Neuronal stem cell (in vitro differentiated cells): ENCODE measurements at regions not wholly inside any gene's neighbourhood (a gene's known extent, or its start where the extent isn't known, plus 50 kb on each side); places are given as distances from the start of the nearest gene placed in this dataset.
A peak's percentile ranks its signal among the peaks of the same experiment; 100 is the strongest.

Source experiments
- DNase-seq: peaks from one replicate; pipeline ENCODE4 v3.0.0-alpha.2; 2013; ENCODE audit warnings: low spot score
- H2AFZ ChIP-seq: one replicate; pipeline ENCODE4 v1.6.1; 2013; ENCODE audit warnings: mild to moderate bottlenecking, low read length, inconsistent platforms
- H2AK5ac ChIP-seq: 2 replicates; pipeline ENCODE4 v1.6.1; 2013; ENCODE audit warnings: low read depth, mild to moderate bottlenecking, inconsistent platforms, low read length, moderate library complexity, mixed read lengths
- H2BK120ac ChIP-seq: 2 replicates; pipeline ENCODE4 v1.6.1; 2013; ENCODE audit warnings: low read depth, mild to moderate bottlenecking, inconsistent platforms, low read length, moderate library complexity, mixed read lengths
- H2BK12ac ChIP-seq: one replicate; pipeline ENCODE4 v1.6.1; 2013; ENCODE audit warnings: low read length, inconsistent platforms
- H2BK15ac ChIP-seq: 2 replicates; pipeline ENCODE4 v1.6.1; 2013; ENCODE audit warnings: mild to moderate bottlenecking, low read length, inconsistent platforms, mixed read lengths
- H2BK5ac ChIP-seq: one replicate; pipeline ENCODE4 v1.6.1; 2013; ENCODE audit warnings: inconsistent platforms, mild to moderate bottlenecking, low read length, moderate library complexity
- H3K14ac ChIP-seq: one replicate; pipeline ENCODE4 v1.6.1; 2013; ENCODE audit warnings: low read length, inconsistent platforms
- H3K18ac ChIP-seq: 2 replicates; pipeline ENCODE4 v1.6.1; 2013; ENCODE audit warnings: low read length, inconsistent platforms
- H3K23ac ChIP-seq: 2 replicates; pipeline ENCODE4 v1.6.1; 2013; ENCODE audit warnings: low read depth, mild to moderate bottlenecking, mixed read lengths, low read length, inconsistent platforms; ENCODE audit not compliant: poor library complexity
- H3K27ac ChIP-seq: replicated peaks from 3 replicates; pipeline ENCODE4 v1.5.1; 2013; ENCODE audit warnings: low read length, inconsistent platforms
- H3K27me3 ChIP-seq, 3 experiments: 2 replicates each; pipeline ENCODE4 v1.6.1; 2013; ENCODE audit warnings: low read length in 3 of 3, mild to moderate bottlenecking in 2 of 3, inconsistent platforms in 1 of 3, low read depth in 1 of 3, mixed read lengths in 1 of 3, moderate library complexity in 1 of 3; ENCODE audit not compliant: control insufficient read depth in 3 of 3, insufficient read depth in 3 of 3
- H3K36me3 ChIP-seq, 2 donors: replicated peaks in 1 of 2; 2 replicates each; pipeline ENCODE4 v1.6.1; 2013; ENCODE audit warnings: low read length in 2 of 2; ENCODE audit not compliant: control insufficient read depth in 2 of 2, insufficient read depth in 2 of 2
- H3K4ac ChIP-seq: 2 replicates; pipeline ENCODE4 v1.6.1; 2013; ENCODE audit warnings: inconsistent platforms, mild to moderate bottlenecking, low read length, moderate library complexity
- H3K4me1 ChIP-seq, 2 donors: 1 replicate in 1 of 2; 2 replicates in 1 of 2; pipeline ENCODE4 v1.6.1; 2013; ENCODE audit warnings: low read length in 2 of 2, low read depth in 1 of 2; ENCODE audit not compliant: control insufficient read depth in 2 of 2, insufficient read depth in 1 of 2
- H3K4me2 ChIP-seq: one replicate; pipeline ENCODE4 v1.6.1; 2013; ENCODE audit warnings: mild to moderate bottlenecking, low read length, inconsistent platforms; ENCODE audit not compliant: insufficient read depth, poor library complexity, severe bottlenecking
- H3K4me3 ChIP-seq, 2 donors: 2 replicates each; pipeline ENCODE4 v1.5.1; 2013; ENCODE audit warnings: low read length in 2 of 2, mild to moderate bottlenecking in 2 of 2, inconsistent platforms in 1 of 2, moderate library complexity in 1 of 2
- H3K79me1 ChIP-seq: one replicate; pipeline ENCODE4 v1.6.1; 2013; ENCODE audit warnings: low read depth, mild to moderate bottlenecking, inconsistent platforms, low read length, moderate library complexity
- H3K9ac ChIP-seq: one replicate; pipeline ENCODE4 v1.6.1; 2013; ENCODE audit warnings: mild to moderate bottlenecking, low read depth, low read length, inconsistent platforms; ENCODE audit not compliant: poor library complexity
- H3K9me3 ChIP-seq, 2 donors: replicated peaks in 1 of 2; 2 replicates each; pipeline versions ENCODE3 to v1.6.1; 2013; ENCODE audit warnings: low read length in 2 of 2, mild to moderate bottlenecking in 2 of 2, inconsistent platforms in 1 of 2, low read depth in 1 of 2, mixed read lengths in 1 of 2, moderate library complexity in 1 of 2; ENCODE audit not compliant: control insufficient read depth in 2 of 2, insufficient read depth in 1 of 2
- H4K8ac ChIP-seq: one replicate; pipeline ENCODE4 v1.6.1; 2013; ENCODE audit warnings: low read depth, mild to moderate bottlenecking, inconsistent platforms, low read length, moderate library complexity
- H4K91ac ChIP-seq: one replicate; pipeline ENCODE4 v1.6.1; 2013; ENCODE audit warnings: low read length, low read depth, mild to moderate bottlenecking, inconsistent platforms; ENCODE audit not compliant: poor library complexity
- WGBS, 2 donors: extraction: QIAGEN DNeasy Blood & Tissue Kit; methylation state at CpG; one replicate each; pipeline ENCODE4 v1.1.7; 2013; ENCODE audit warnings: missing lambda C conversion rate in 2 of 2, mixed read lengths in 1 of 2; ENCODE audit not compliant: insufficient read length in 2 of 2, insufficient replicate concordance in 1 of 2; ENCODE audit errors: extremely low coverage in 2 of 2; 5-methylcytosine and 5-hydroxymethylcytosine counted together

GRCh38 chr11:27574342-27574741, 67.8 kb upstream of the LIN7C start:
- no peak for DNase-seq
- Histone ChIP-seq H4K91ac (no peak overlapping the region), H3K23ac (no peak overlapping the region), H3K9ac (no peak overlapping the region), H3K4me2 (no peak overlapping the region), H3K27ac (no peak overlapping the region), H3K4me1 (peaks cover 2 to 13% of the 10 kb centered on the region in 2 donors), H3K4me3 (no peak overlapping the region), H3K27me3 (no peaks in the 10 kb centered on the region), H2AK5ac (no peak overlapping the region), H3K36me3 (no peaks in the 10 kb centered on the region), H3K18ac (no peak overlapping the region), H3K14ac (no peak overlapping the region), H3K9me3 (no peaks in the 10 kb centered on the region), H2BK120ac (no peak overlapping the region), H2AFZ (no peak overlapping the region), H2BK12ac (no peak overlapping the region), H3K79me1 (no peaks in the 10 kb centered on the region), H3K4ac (no peak overlapping the region), H2BK15ac (no peak overlapping the region), H4K8ac (no peak overlapping the region), H2BK5ac (no peak overlapping the region)
- no CpG with 5 or more reads among the region's 3 CpGs for WGBS, 2 donors

- no peak overlapping the region for H3K23ac ChIP-seq
- H4K91ac ChIP-seq: no peak overlapping the region
- H2BK12ac ChIP-seq: no peak overlapping the region
- H3K36me3 ChIP-seq: no peaks in the 10 kb centered on the region
- no peak overlapping the region for H3K14ac ChIP-seq
- H3K4me1 ChIP-seq: peaks cover 2 to 13% of the 10 kb centered on the region in 2 donors
- H3K4me3 ChIP-seq: no peak overlapping the region
- H4K8ac ChIP-seq: no peak overlapping the region
- no peaks in the 10 kb centered on the region for H3K79me1 ChIP-seq
- H2AFZ ChIP-seq: no peak overlapping the region
- H2BK120ac ChIP-seq: no peak overlapping the region
- no peak overlapping the region for H2AK5ac ChIP-seq
- no peak for DNase-seq
- H3K4me2 ChIP-seq: no peak overlapping the region
- no peaks in the 10 kb centered on the region for H3K9me3 ChIP-seq
- H2BK15ac ChIP-seq: no peak overlapping the region
- H3K27me3 ChIP-seq: no peaks in the 10 kb centered on the region
- no peak overlapping the region for H3K18ac ChIP-seq
- H3K27ac ChIP-seq: no peak overlapping the region
- no peak overlapping the region for H3K9ac ChIP-seq
- no peak overlapping the region for H3K4ac ChIP-seq
- H2BK5ac ChIP-seq: no peak overlapping the region
Measured at GRCh38 chr11:27573024-27573423, 66.5 kb upstream of the LIN7C start.

- Histone ChIP-seq H4K8ac (no peak overlapping the region), H3K27ac (no peak overlapping the region), H2AFZ (peak overlapping the region; percentile 43), H3K27me3 (no peaks in the 10 kb centered on the region), H3K4me3 (no peak overlapping the region), H3K23ac (no peak overlapping the region), H4K91ac (no peak overlapping the region), H3K9me3 (no peaks in the 10 kb centered on the region), H2AK5ac (no peak overlapping the region), H2BK12ac (no peak overlapping the region), H2BK120ac (no peak overlapping the region), H3K18ac (no peak overlapping the region), H3K36me3 (no peaks in the 10 kb centered on the region), H3K4me1 (peaks cover 2 to 13% of the 10 kb centered on the region in 2 donors), H3K14ac (no peak overlapping the region), H3K4ac (no peak overlapping the region), H3K4me2 (no peak overlapping the region), H2BK15ac (no peak overlapping the region), H2BK5ac (no peak overlapping the region), H3K79me1 (no peaks in the 10 kb centered on the region), H3K9ac (no peak overlapping the region)
- no peak for DNase-seq
- no CpG with 5 or more reads among the region's 5 CpGs for WGBS, 2 donors
Measured at GRCh38 chr11:27571154-27571810, 64.7 kb upstream of the LIN7C start.

- Histone ChIP-seq H2AK5ac (no peak overlapping the region), H3K4ac (no peak overlapping the region), H3K9ac (no peak overlapping the region), H3K27ac (no peak overlapping the region), H2BK120ac (no peak overlapping the region), H3K36me3 (no peaks in the 10 kb centered on the region), H2BK12ac (no peak overlapping the region), H2BK15ac (no peak overlapping the region), H2BK5ac (no peak overlapping the region), H3K23ac (no peak overlapping the region), H3K79me1 (no peaks in the 10 kb centered on the region), H3K27me3 (no peaks in the 10 kb centered on the region), H3K18ac (no peak overlapping the region), H3K4me1 (peaks cover 2 to 13% of the 10 kb centered on the region in 2 donors), H3K4me3 (no peak overlapping the region), H3K4me2 (no peak overlapping the region), H3K14ac (no peak overlapping the region), H4K8ac (no peak overlapping the region), H4K91ac (no peak overlapping the region), H3K9me3 (no peaks in the 10 kb centered on the region), H2AFZ (no peak overlapping the region)
- DNase-seq: no peak
- no CpG with 5 or more reads among the region's 1 CpG for WGBS, 2 donors
Measured at GRCh38 chr11:27570542-27570941, 64.0 kb upstream of the LIN7C start.
